ENCODE measurements at regions not wholly inside any gene's neighbourhood (a gene's known extent, or its start where the extent isn't known, plus 50 kb on each side); places are given as distances from the start of the nearest gene placed in this dataset.

- no peak for TF ChIP-seq CTCF (IDR thresholded peaks at IDR 0.05; ENCODE audit: insufficient read depth, low read length, missing control alignments)
- DNase-seq (ENCODE audit: low read depth, low spot score): no peak
- no peak overlapping the region for H3K4me3 ChIP-seq (ENCODE audit: low read depth, low read length)
- ChIA-PET POLR2A (no interaction called here), CTCF (interaction anchor here (0.5 kb wide), 1 partner anchor 159 kb away, joined by 3 read pairs; no protein-coding TSS in a partner anchor)
These were observed 100.1 kb downstream of the MAB21L3 start for GRCh38 chr1:116211294-116211693.

GRCh38 chr1:116218922-116219321 lies 107.7 kb downstream of the MAB21L3 start:
- ChIA-PET POLR2A (no interaction called here), CTCF (no interaction called here)
- no peak overlapping the region for H3K4me3 ChIP-seq (ENCODE audit: low read depth, low read length)
- DNase-seq (ENCODE audit: low read depth, low spot score): no peak
- TF ChIP-seq CTCF (IDR thresholded peaks at IDR 0.05; ENCODE audit: insufficient read depth, low read length, missing control alignments): no peak

- no peak for DNase-seq (ENCODE audit: low read depth, low spot score)
- ChIA-PET CTCF (no interaction called here), POLR2A (no interaction called here)
- no peak overlapping the region for H3K4me3 ChIP-seq (ENCODE audit: low read depth, low read length)
- TF ChIP-seq CTCF (IDR thresholded peaks at IDR 0.05; ENCODE audit: insufficient read depth, low read length, missing control alignments): no peak
These were observed 108.6 kb downstream of the MAB21L3 start for GRCh38 chr1:116219651-116220434.

DNA sequence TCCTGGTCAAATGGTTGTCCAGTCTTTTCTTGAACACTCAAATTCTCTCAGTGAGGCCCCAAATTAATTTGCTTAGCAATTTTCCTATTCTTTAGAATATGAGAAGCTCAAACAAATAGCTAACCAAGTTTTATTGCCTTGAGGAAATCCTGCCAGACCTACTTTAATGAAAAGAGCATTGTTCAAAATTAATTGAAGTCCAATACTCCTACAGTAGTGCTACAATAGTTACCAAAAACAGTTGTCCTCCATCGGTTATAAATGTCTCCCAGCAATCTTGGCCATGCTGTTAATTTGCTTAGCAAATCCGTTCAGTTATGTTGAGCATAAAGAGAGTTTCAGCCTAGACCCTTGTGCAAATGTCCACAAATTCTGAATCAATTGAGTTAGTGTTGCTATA lies 112.9 kb downstream of the MAB21L3 start:
- no peak for DNase-seq (ENCODE audit: low read depth, low spot score)
- CTCF ChIA-PET: interaction anchor here (1.4 kb wide), 1 partner anchor 261 kb away, joined by 4 read pairs; no protein-coding TSS in a partner anchor
- POLR2A ChIA-PET: no interaction called here
- TF ChIP-seq CTCF (IDR thresholded peaks at IDR 0.05; ENCODE audit: insufficient read depth, low read length, missing control alignments): no peak
- H3K4me3 ChIP-seq (ENCODE audit: low read depth, low read length): no peak overlapping the region

- no peak for TF ChIP-seq CTCF (IDR thresholded peaks at IDR 0.05; ENCODE audit: insufficient read depth, low read length, missing control alignments)
- CTCF ChIA-PET: no interaction called here
- no peak for DNase-seq (ENCODE audit: low read depth, low spot score)
- no peak overlapping the region for H3K4me3 ChIP-seq (ENCODE audit: low read depth, low read length)
- POLR2A ChIA-PET: no interaction called here
These were observed 113.4 kb downstream of the MAB21L3 start for GRCh38 chr1:116224561-116224960.

- CTCF ChIA-PET: interaction anchor here (1.0 kb wide), 1 partner anchor 87 kb away, joined by 3 read pairs; no protein-coding TSS in a partner anchor
- DNase-seq (ENCODE audit: low read depth, low spot score): no peak
- H3K4me3 ChIP-seq (ENCODE audit: low read depth, low read length): no peak overlapping the region
- TF ChIP-seq CTCF (IDR thresholded peaks at IDR 0.05; ENCODE audit: insufficient read depth, low read length, missing control alignments): no peak
- POLR2A ChIA-PET: no interaction called here
These were observed 114.8 kb downstream of the MAB21L3 start for GRCh38 chr1:116226017-116226416.
